ENCODE measurements at regions not wholly inside any gene's neighbourhood (a gene's known extent, or its start where the extent isn't known, plus 50 kb on each side); places are given as distances from the start of the nearest gene placed in this dataset.

GRCh38 chr10:131494451-131494850 is 182.9 kb upstream of the TCERG1L start:
- Histone ChIP-seq H3K27me3 (ENCODE audit: control insufficient read depth in 1 of 2, insufficient read depth in 2 of 2, low read length in 2 of 2) (peaks cover 0 to 6% of the 10 kb centered on the region in 2 experiments; a peak in 1 of 5 replicates), H3K79me2 (ENCODE audit: insufficient read depth, low read length) (no peaks in the 10 kb centered on the region), H4K20me1 (ENCODE audit: insufficient read depth, low read length) (no peaks in the 10 kb centered on the region), H3K9me3 (ENCODE audit: low read length) (no peaks in the 10 kb centered on the region), H3K9ac (ENCODE audit: insufficient read depth, low read depth, low read length) (no peak overlapping the region), H3K4me3 (replicated peaks in 1 of 3; ENCODE audit: insufficient read depth in 1 of 3, low read depth in 2 of 3, low read length in 3 of 3) (no peak overlapping the region), H3K4me1 (ENCODE audit: insufficient read depth, low read length) (no peaks in the 10 kb centered on the region), H3K27ac (ENCODE audit: extremely low read length, insufficient read depth, low read length) (no peak overlapping the region), H2AFZ (ENCODE audit: low read length) (no peak overlapping the region), H3K36me3 (replicated peaks in 1 of 2; ENCODE audit: control insufficient read depth in 1 of 2, insufficient read depth in 2 of 2, low read length in 2 of 2) (no peaks in the 10 kb centered on the region), H3K4me2 (ENCODE audit: low read depth, low read length) (no peak overlapping the region)
- ATAC-seq, result no peak
- in situ Hi-C loops (cut with HindIII; ENCODE audit: extremely low pct_ligation_motif_present, low pct_unique_long_range_greater_than_20kb) (no loop called here), intact Hi-C loops (cut with micrococcal nuclease; ENCODE audit: unreplicated experiment) (no loop called here)
- CTCF ChIA-PET (ENCODE audit: low intra/inter-chr PET ratio, low total read pairs), result no interaction called here
- TF ChIP-seq HNRNPL (IDR thresholded peaks at IDR 0.05; ENCODE audit: low read depth, low read length) (no peak), FOXP1 (IDR thresholded peaks at IDR 0.05) (no peak), FOXP1 (CRISPR knock-in tag; IDR thresholded peaks at IDR 0.05) (no peak), CERS6 (CRISPR knock-in tag; IDR thresholded peaks at IDR 0.05) (no peak), NAIF1 (CRISPR knock-in tag; IDR thresholded peaks at IDR 0.05; ENCODE audit: borderline replicate concordance) (no peak), SOX13 (IDR thresholded peaks at IDR 0.05) (no peak), SOX13 (CRISPR knock-in tag; conservative IDR thresholded peaks at IDR 0.05 in 1 of 2, IDR thresholded peaks at IDR 0.05 in 1 of 2) (no peak), ZNF792 (CRISPR knock-in tag; IDR thresholded peaks at IDR 0.05) (no peak)
- no peak for FAIRE-seq
- no CpG with 5 or more reads among the region's 5 CpGs for WGBS (ENCODE audit: low lambda C conversion rate)
- POLR2A ChIA-PET, result no interaction called here
- no TSS peak for BruUV-seq (replicated peaks)
- DNase-seq (ENCODE audit: low spot score), result no peak

- Histone ChIP-seq H2AFZ (ENCODE audit: low read length) (no peak overlapping the region), H4K20me1 (ENCODE audit: insufficient read depth, low read length) (no peaks in the 10 kb centered on the region), H3K27me3 (ENCODE audit: control insufficient read depth in 1 of 2, insufficient read depth in 2 of 2, low read length in 2 of 2) (peaks cover 0 to 6% of the 10 kb centered on the region in 2 experiments; a peak in 1 of 5 replicates), H3K9ac (ENCODE audit: insufficient read depth, low read depth, low read length) (no peak overlapping the region), H3K27ac (ENCODE audit: extremely low read length, insufficient read depth, low read length) (no peak overlapping the region), H3K79me2 (ENCODE audit: insufficient read depth, low read length) (no peaks in the 10 kb centered on the region), H3K9me3 (ENCODE audit: low read length) (no peaks in the 10 kb centered on the region), H3K36me3 (replicated peaks in 1 of 2; ENCODE audit: control insufficient read depth in 1 of 2, insufficient read depth in 2 of 2, low read length in 2 of 2) (no peaks in the 10 kb centered on the region), H3K4me1 (ENCODE audit: insufficient read depth, low read length) (no peaks in the 10 kb centered on the region), H3K4me3 (replicated peaks in 1 of 3; ENCODE audit: insufficient read depth in 1 of 3, low read depth in 2 of 3, low read length in 3 of 3) (no peak overlapping the region), H3K4me2 (ENCODE audit: low read depth, low read length) (no peak overlapping the region)
- ATAC-seq (no peak), DNase-seq (ENCODE audit: low spot score) (no peak), FAIRE-seq (no peak)
- WGBS (ENCODE audit: low lambda C conversion rate), result 0% methylated on average over 1 of the region's 4 CpGs
- ChIA-PET POLR2A (no interaction called here), CTCF (ENCODE audit: low intra/inter-chr PET ratio, low total read pairs) (no interaction called here)
- TF ChIP-seq ZNF883 (CRISPR knock-in tag; IDR thresholded peaks at IDR 0.05; ENCODE audit: not compliant biosample characterization) (no peak), ZFP62 (CRISPR knock-in tag; IDR thresholded peaks at IDR 0.05) (no peak), ZFP36 (IDR thresholded peaks at IDR 0.05; ENCODE audit: borderline replicate concordance, low read depth, low read length, partially characterized antibody) (no peak), TBX2 (CRISPR knock-in tag; IDR thresholded peaks at IDR 0.05; ENCODE audit: borderline replicate concordance) (no peak), ZFP36L2 (CRISPR knock-in tag; IDR thresholded peaks at IDR 0.05) (no peak), FOXJ3 (CRISPR knock-in tag; IDR thresholded peaks at IDR 0.05; ENCODE audit: borderline replicate concordance) (no peak), SETDB1 (CRISPR knock-in tag; IDR thresholded peaks at IDR 0.05; ENCODE audit: borderline replicate concordance) (no peak)
- no TSS peak for BruUV-seq (replicated peaks)
- in situ Hi-C loops (cut with HindIII; ENCODE audit: extremely low pct_ligation_motif_present, low pct_unique_long_range_greater_than_20kb), result no loop called here
- intact Hi-C loops (cut with micrococcal nuclease; ENCODE audit: unreplicated experiment), result no loop called here
These were observed 183.7 kb upstream of the TCERG1L start for GRCh38 chr10:131495224-131495623.
